CD14-positive monocyte (primary cell): ENCODE measurements at regions not wholly inside any gene's neighbourhood (a gene's known extent, or its start where the extent isn't known, plus 50 kb on each side); places are given as distances from the start of the nearest gene placed in this dataset.

Experiments used
- DNase-seq, 3 donors: peaks; one replicate each; pipeline ENCODE4 v3.0.0-alpha.2; 2011 to 2022
- H2AFZ ChIP-seq: 2 replicates; pipeline ENCODE4 v1.6.0; 2012; ENCODE audit warnings: mild to moderate bottlenecking, low read depth, low read length, inconsistent platforms; ENCODE audit not compliant: insufficient read depth, poor library complexity, severe bottlenecking
- H3K27ac ChIP-seq, 2 donors: 1 replicate in 1 of 2; 2 replicates in 1 of 2; pipeline ENCODE4 v1.5.1; 2012 to 2013; ENCODE audit warnings: low read length in 2 of 2, control low read depth in 1 of 2, inconsistent platforms in 1 of 2, low read depth in 1 of 2, mild to moderate bottlenecking in 1 of 2
- H3K27me3 ChIP-seq, 2 donors: one replicate each; pipeline versions ENCODE4 v1.6.0 to v1.6.1; 2011 to 2013; ENCODE audit warnings: low read length in 2 of 2; ENCODE audit not compliant: control insufficient read depth in 2 of 2, insufficient read depth in 2 of 2
- H3K36me3 ChIP-seq, 2 donors: replicated peaks in 1 of 2; 1 replicate in 1 of 2; 2 replicates in 1 of 2; pipeline versions ENCODE4 v1.5.1 to v1.6.1; 2012 to 2013; ENCODE audit warnings: low read length in 2 of 2, control low read depth in 1 of 2, inconsistent platforms in 1 of 2, mild to moderate bottlenecking in 1 of 2; ENCODE audit not compliant: insufficient read depth in 2 of 2, control insufficient read depth in 1 of 2
- H3K4me1 ChIP-seq, 2 donors: 1 replicate in 1 of 2; 2 replicates in 1 of 2; pipeline versions ENCODE4 v1.5.1 to v1.6.1; 2012 to 2013; ENCODE audit warnings: low read length in 2 of 2, control low read depth in 1 of 2, inconsistent platforms in 1 of 2, mild to moderate bottlenecking in 1 of 2, moderate library complexity in 1 of 2; ENCODE audit not compliant: insufficient read depth in 2 of 2, control insufficient read depth in 1 of 2
- H3K4me2 ChIP-seq: replicated peaks from 2 replicates; pipeline ENCODE3; 2012; ENCODE audit warnings: low read length, moderate library complexity, mild to moderate bottlenecking; ENCODE audit not compliant: poor library complexity, severe bottlenecking; ENCODE audit errors: extremely low read depth
- H3K4me3 ChIP-seq, 3 experiments: fragments of 200-600 bp in 1 of 3; sonication (generic) in 1 of 3; replicated peaks in 1 of 3; 1 replicate in 2 of 3; 2 replicates in 1 of 3; pipeline ENCODE4 v1.5.1; 2011 to 2013; ENCODE audit warnings: low read length in 3 of 3, mild to moderate bottlenecking in 3 of 3, control low read depth in 2 of 3, low read depth in 2 of 3, inconsistent platforms in 1 of 3, moderate library complexity in 1 of 3
- H3K79me2 ChIP-seq: 2 replicates; pipeline ENCODE4 v1.6.0; 2012; ENCODE audit warnings: mild to moderate bottlenecking, control low read depth, inconsistent platforms, low read length, moderate library complexity; ENCODE audit not compliant: insufficient read depth
- H3K9ac ChIP-seq: 2 replicates; pipeline ENCODE4 v1.6.0; 2017; ENCODE audit warnings: low read length, mild to moderate bottlenecking; ENCODE audit not compliant: insufficient read depth, poor library complexity, severe bottlenecking
- H3K9me3 ChIP-seq, 2 donors: replicated peaks in 1 of 2; 1 replicate in 1 of 2; 2 replicates in 1 of 2; pipeline versions ENCODE4 v1.5.1 to v1.6.1; 2012 to 2013; ENCODE audit warnings: low read length in 2 of 2, control low read depth in 1 of 2; ENCODE audit not compliant: control insufficient read depth in 1 of 2, insufficient read depth in 1 of 2
- H4K20me1 ChIP-seq: 2 replicates; pipeline ENCODE4 v1.6.0; 2012; ENCODE audit warnings: mild to moderate bottlenecking, low read length, control low read depth, moderate library complexity; ENCODE audit not compliant: insufficient read depth
- H3K27ac Mint-ChIP-seq, 7 donors: one replicate each; pipeline ENCODE4 v1.8.0; 2020; ENCODE audit warnings: mild to moderate bottlenecking in 7 of 7, mixed read lengths in 7 of 7, moderate library complexity in 6 of 7, inconsistent platforms in 2 of 7
- H3K27me3 Mint-ChIP-seq, 3 donors: one replicate each; pipeline ENCODE4 v1.8.0; 2021 to 2022; ENCODE audit warnings: low read depth in 3 of 3, mild to moderate bottlenecking in 3 of 3, mixed read lengths in 3 of 3, moderate library complexity in 3 of 3, inconsistent platforms in 1 of 3
- H3K36me3 Mint-ChIP-seq, 2 donors: one replicate each; pipeline ENCODE4 v1.8.0; 2020; ENCODE audit warnings: mixed read lengths in 2 of 2, inconsistent platforms in 1 of 2, mild to moderate bottlenecking in 1 of 2
- H3K4me1 Mint-ChIP-seq: one replicate; pipeline ENCODE4 v1.8.0; 2020; ENCODE audit warnings: mild to moderate bottlenecking, mixed read lengths
- H3K4me3 Mint-ChIP-seq, 2 donors: one replicate each; pipeline ENCODE4 v1.8.0; 2020; ENCODE audit warnings: mild to moderate bottlenecking in 2 of 2, mixed read lengths in 2 of 2, moderate library complexity in 1 of 2
- H3K9me3 Mint-ChIP-seq, 7 donors: one replicate each; pipeline ENCODE4 v1.8.0; 2020 to 2022; ENCODE audit warnings: mixed read lengths in 7 of 7, mild to moderate bottlenecking in 6 of 7, moderate library complexity in 6 of 7, inconsistent platforms in 2 of 7
- WGBS: methylation state at CpG from one replicate; pipeline ENCODE4 v1.1.5; 2013; ENCODE audit warnings: missing lambda C conversion rate; ENCODE audit not compliant: insufficient coverage; 5-methylcytosine and 5-hydroxymethylcytosine counted together
- intact Hi-C, 2 donors: fragments of 100-400 bp; cut with micrococcal nuclease; formaldehyde crosslinking; loops; one replicate each; pipeline versions ENCODE4 v1.15.0 to v1.15.1; 2023
- TF ChIP-seq, protein P1 (sequence below): fragments of 200-600 bp; IDR thresholded peaks from one replicate; pipeline ENCODE4 v1.8.0; 2022; ENCODE audit warnings: antibody characterized with exemption, mild to moderate bottlenecking

DNA sequence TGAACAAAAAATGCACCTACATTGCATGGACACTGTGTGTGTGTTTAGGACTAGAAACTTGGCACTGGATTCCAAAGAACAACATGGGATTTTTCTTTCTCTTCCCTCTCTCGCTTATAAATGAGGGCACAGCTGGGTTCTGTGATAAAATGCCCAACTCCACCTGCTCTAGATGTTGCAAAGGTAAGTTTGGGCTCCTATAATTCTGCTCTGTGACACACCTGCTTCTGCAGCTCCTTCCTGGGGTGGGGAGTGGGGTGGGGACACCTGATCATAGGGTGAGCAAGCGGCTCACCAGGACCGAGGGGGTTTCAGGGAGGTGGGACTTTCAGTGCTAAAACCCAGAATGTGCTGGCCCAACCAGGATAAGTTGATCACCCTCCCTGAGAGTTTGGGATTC, 104.3 kb downstream of the AXIN2 start:
- intact Hi-C loops, result no loop called here
- Histone ChIP-seq H3K27me3 (no peaks in the 10 kb centered on the region), H3K9ac (no peak overlapping the region), H3K4me3 (no peak overlapping the region), H2AFZ (no peak overlapping the region), H3K79me2 (no peaks in the 10 kb centered on the region), H3K27ac (no peak overlapping the region), H3K4me2 (no peak overlapping the region), H3K9me3 (no peaks in the 10 kb centered on the region), H3K4me1 (no peaks in the 10 kb centered on the region), H4K20me1 (no peaks in the 10 kb centered on the region), H3K36me3 (no peaks in the 10 kb centered on the region)
- no peaks in the 10 kb centered on the region for H3K4me1 Mint-ChIP-seq
- H3K9me3 Mint-ChIP-seq, result peaks cover 0 to 4% (median 0%) of the 10 kb centered on the region in 7 donors
- peaks cover 5 to 14% (median 13%) of the 10 kb centered on the region in 3 donors for H3K27me3 Mint-ChIP-seq
- no peak overlapping the region for H3K27ac Mint-ChIP-seq
- H3K36me3 Mint-ChIP-seq, result no peaks in the 10 kb centered on the region
- no peak for DNase-seq
- TF ChIP-seq, protein P1, sequence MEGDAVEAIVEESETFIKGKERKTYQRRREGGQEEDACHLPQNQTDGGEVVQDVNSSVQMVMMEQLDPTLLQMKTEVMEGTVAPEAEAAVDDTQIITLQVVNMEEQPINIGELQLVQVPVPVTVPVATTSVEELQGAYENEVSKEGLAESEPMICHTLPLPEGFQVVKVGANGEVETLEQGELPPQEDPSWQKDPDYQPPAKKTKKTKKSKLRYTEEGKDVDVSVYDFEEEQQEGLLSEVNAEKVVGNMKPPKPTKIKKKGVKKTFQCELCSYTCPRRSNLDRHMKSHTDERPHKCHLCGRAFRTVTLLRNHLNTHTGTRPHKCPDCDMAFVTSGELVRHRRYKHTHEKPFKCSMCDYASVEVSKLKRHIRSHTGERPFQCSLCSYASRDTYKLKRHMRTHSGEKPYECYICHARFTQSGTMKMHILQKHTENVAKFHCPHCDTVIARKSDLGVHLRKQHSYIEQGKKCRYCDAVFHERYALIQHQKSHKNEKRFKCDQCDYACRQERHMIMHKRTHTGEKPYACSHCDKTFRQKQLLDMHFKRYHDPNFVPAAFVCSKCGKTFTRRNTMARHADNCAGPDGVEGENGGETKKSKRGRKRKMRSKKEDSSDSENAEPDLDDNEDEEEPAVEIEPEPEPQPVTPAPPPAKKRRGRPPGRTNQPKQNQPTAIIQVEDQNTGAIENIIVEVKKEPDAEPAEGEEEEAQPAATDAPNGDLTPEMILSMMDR, result no peak
- 70% methylated on average over 2 of the region's 3 CpGs for WGBS
- no peak overlapping the region for H3K4me3 Mint-ChIP-seq

DNA sequence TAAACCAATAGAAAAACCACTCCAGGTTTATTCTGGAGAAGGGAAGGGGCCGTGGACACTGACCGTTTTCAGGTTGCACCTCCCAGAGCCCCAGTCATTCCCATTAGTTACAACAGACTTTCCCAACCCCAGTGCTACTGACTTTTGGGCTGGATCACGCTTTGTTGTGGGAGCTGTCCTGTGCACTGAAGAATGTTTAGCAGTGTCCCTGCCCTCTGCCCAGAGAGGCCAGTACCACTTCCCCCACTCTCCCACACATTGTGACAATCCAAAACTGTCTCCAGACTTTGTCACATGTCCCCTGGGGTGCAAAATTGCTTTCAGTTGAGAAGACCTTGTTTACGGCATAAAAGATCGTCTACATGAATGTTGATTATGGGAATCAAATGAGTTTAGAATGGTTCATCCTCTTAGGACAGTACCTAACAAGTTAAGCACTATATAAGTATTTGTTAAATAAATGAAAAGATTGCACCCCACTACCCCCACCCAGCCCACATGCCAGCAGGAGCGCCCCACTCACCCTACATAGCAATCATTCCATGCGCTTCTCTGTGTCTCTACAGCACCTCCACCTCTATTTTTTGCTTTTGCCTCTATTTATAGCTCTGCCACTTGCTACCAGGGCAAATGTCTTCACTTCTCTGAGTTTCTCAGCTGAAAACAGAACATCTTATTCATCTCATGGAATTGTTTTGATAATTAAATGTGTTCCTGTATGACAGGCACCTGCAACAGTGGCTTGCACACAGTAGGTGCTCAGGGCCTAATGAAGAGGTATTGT, 104.9 kb downstream of the AXIN2 start:
- TF ChIP-seq, protein P1, result no peak
- 76% methylated on average over 4 of the region's 7 CpGs for WGBS
- DNase-seq, result no peak
- H3K79me2 ChIP-seq, result no peaks in the 10 kb centered on the region
- no peak overlapping the region for H3K9ac ChIP-seq
- no peaks in the 10 kb centered on the region for H4K20me1 ChIP-seq
- H3K4me3 ChIP-seq, result no peak overlapping the region
- intact Hi-C loops, result no loop called here
- no peaks in the 10 kb centered on the region for H3K4me1 Mint-ChIP-seq
- no peak overlapping the region for H2AFZ ChIP-seq
- H3K36me3 Mint-ChIP-seq, result no peaks in the 10 kb centered on the region
- no peaks in the 10 kb centered on the region for H3K9me3 ChIP-seq
- H3K9me3 Mint-ChIP-seq, result peaks cover 0 to 4% (median 2%) of the 10 kb centered on the region in 7 donors
- no peak overlapping the region for H3K27ac ChIP-seq
- H3K27me3 Mint-ChIP-seq, result peaks cover 5 to 13% (median 13%) of the 10 kb centered on the region in 3 donors
- no peak overlapping the region for H3K4me3 Mint-ChIP-seq
- no peaks in the 10 kb centered on the region for H3K4me1 ChIP-seq
- H3K27ac Mint-ChIP-seq, result no peak overlapping the region
- H3K4me2 ChIP-seq, result no peak overlapping the region
- H3K27me3 ChIP-seq, result no peaks in the 10 kb centered on the region
- H3K36me3 ChIP-seq, result no peaks in the 10 kb centered on the region
